Heart left ventricle (tissue), 16 donors: ENCODE measurements at regions not wholly inside any gene's neighbourhood (a gene's known extent, or its start where the extent isn't known, plus 50 kb on each side); places are given as distances from the start of the nearest gene placed in this dataset.
"Not testable (repeated sequence)": the region's sequence is repeated elsewhere in the genome, so short reads cannot be mapped to it uniquely, and the experiment has no call there.

Experiments used
- ATAC-seq, 4 donors: fragments of 200-7000 bp; cut with Tn5 transposase; one replicate each; pipeline ENCODE4 v1.9.1; 2020 to 2022; ENCODE audit warnings: moderate library complexity in 4 of 4, mild to moderate bottlenecking in 3 of 4, moderate number of reproducible peaks in 1 of 4
- DNase-seq, 5 donors: peaks; one replicate each; pipeline ENCODE4 v3.0.0-alpha.2; 2020
- H3K27ac ChIP-seq, 12 donors: fragments of 200-600 bp; sonication (generic) in 4 of 12; one replicate each; pipeline versions ENCODE4 v1.5.0 to v1.8.0; 2016 to 2022; ENCODE audit warnings: mild to moderate bottlenecking in 2 of 12
- H3K27me3 ChIP-seq, 9 donors: fragments of 200-600 bp; sonication (generic) in 2 of 9; one replicate each; pipeline versions ENCODE4 v1.5.1 to v1.8.0; 2016 to 2022; ENCODE audit warnings: mild to moderate bottlenecking in 3 of 9
- H3K36me3 ChIP-seq, 9 donors: fragments of 200-600 bp; sonication (generic) in 2 of 9; one replicate each; pipeline versions ENCODE4 v1.5.0 to v1.8.0; 2018 to 2022; ENCODE audit warnings: mild to moderate bottlenecking in 2 of 9
- H3K4me1 ChIP-seq, 12 donors: fragments of 200-600 bp; sonication (generic) in 4 of 12; one replicate each; pipeline versions ENCODE4 v1.5.0 to v1.8.0; 2016 to 2022; ENCODE audit warnings: mild to moderate bottlenecking in 3 of 12
- H3K4me3 ChIP-seq, 12 donors: fragments of 200-600 bp; sonication (generic) in 4 of 12; one replicate each; pipeline versions ENCODE4 v1.5.0 to v1.8.0; 2017 to 2022; ENCODE audit warnings: mild to moderate bottlenecking in 9 of 12, moderate library complexity in 4 of 12
- H3K9me3 ChIP-seq, 12 donors: fragments of 200-600 bp; sonication (generic) in 4 of 12; one replicate each; pipeline versions ENCODE4 v1.5.0 to v1.8.0; 2016 to 2022; ENCODE audit warnings: mild to moderate bottlenecking in 1 of 12
- CTCF ChIP-seq, 12 donors: fragments of 200-600 bp; sonication (generic) in 4 of 12; IDR thresholded peaks; one replicate each; pipeline versions ENCODE4 v1.5.0 to v1.8.0; 2018 to 2022; ENCODE audit warnings: antibody characterized with exemption in 12 of 12, mild to moderate bottlenecking in 5 of 12
- POLR2A ChIP-seq, 2 donors: fragments of 450-650 bp; IDR thresholded peaks; one replicate each; pipeline ENCODE4 v1.6.1; 2017; ENCODE audit warnings: antibody characterized with exemption in 2 of 2, mild to moderate bottlenecking in 2 of 2, moderate library complexity in 2 of 2
- WGBS, 4 donors: extraction: QIAGEN DNeasy Blood & Tissue Kit in 2 of 4; methylation state at CpG; one replicate each; pipeline versions ENCODE4 v1.1.5 to v1.1.7; 2013 to 2018; 5-methylcytosine and 5-hydroxymethylcytosine counted together
- intact Hi-C, 10 donors: fragments of 100-400 bp; cut with DNase I; formaldehyde crosslinking; loops; one replicate each; pipeline versions ENCODE4 v1.11.1 to v1.14.2; 2022
- donor health status: ischemic (EF 13 %, LVEDD 7.1; RV severe dilation, severe dysfunction).
- donor health status: healthy with polysubstance abuse.
- donor health status: DM: no; HTN: yes; CAD: no.
- donor health status: DM: no; HTN: no; CAD: no.
- donor health status: ischemic (EF 25% LVEDD 6.9; RV normal size, moderate dysfunction).
- donor health status: ischemic (EF 25% LVEDD 5.7; RV mildly dilated, moderate dysfunction).
- donor health status: healthy.
- donor health status: DM: yes; HTN: yes; CAD: no.
- donor health status: ischemic (EF 35%, LVEDD 5.7; RV mildly dilated, moderate dysfunction).
- donor health status: nonischemic (EF 11% LVEDD 7.7; RV severe dilation, severe dysfunction).
- donor health status: DM: yes; HTN: yes; CAD: no.
- donor health status: PGD.
- donor health status: ischemic (EF 29% LVEDD 5.4; RV normal size, mild dysfunction).
- donor health status: nonischemic (EF 23%, LVEDD 6.1; RV moderate dilation, normal function).

DNA sequence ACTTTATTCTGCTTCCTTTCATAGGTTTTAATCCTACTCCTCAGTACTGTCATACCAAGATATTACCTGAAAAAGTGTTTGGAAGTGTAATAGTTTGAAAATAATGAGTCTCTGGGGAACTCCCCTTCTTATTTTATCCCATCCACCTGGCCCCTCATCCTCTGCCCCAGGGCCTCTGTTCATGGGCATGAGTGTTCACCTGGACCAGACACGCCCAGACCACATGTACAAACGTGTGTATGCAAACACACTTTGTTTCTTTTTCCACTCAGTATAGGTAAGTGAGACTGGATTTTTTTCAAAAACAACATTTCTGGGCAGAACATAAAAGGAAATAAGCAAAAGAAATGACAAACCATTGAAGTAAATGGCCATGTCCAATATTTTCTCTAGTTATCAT, 62.1 kb upstream of the THSD7B start:
- intact Hi-C loops: no loop called here
- Histone ChIP-seq H3K27me3 (no peaks in the 10 kb centered on the region), H3K4me3 (no peak overlapping the region), H3K9me3 (peaks cover 0 to 18% (median 0%) of the 10 kb centered on the region in 12 donors), H3K27ac (no peak overlapping the region), H3K4me1 (no peaks in the 10 kb centered on the region), H3K36me3 (no peaks in the 10 kb centered on the region)
- ATAC-seq: no peak
- no peak for DNase-seq
- WGBS, 4 donors: 55 to 69% (median 60%) methylated on average over 2 of the region's 2 CpGs
- TF ChIP-seq POLR2A (IDR thresholded peaks at IDR 0.05): no peak

GRCh38 chr2:136696438-136696837, 68.9 kb upstream of the THSD7B start:
- Histone ChIP-seq H3K4me1 (no peaks in the 10 kb centered on the region), H3K27me3 (no peaks in the 10 kb centered on the region), H3K27ac (no peak overlapping the region), H3K4me3 (no peak overlapping the region), H3K9me3 (peaks cover 0 to 16% (median 0%) of the 10 kb centered on the region in 12 donors), H3K36me3 (no peaks in the 10 kb centered on the region)
- DNase-seq (no peak), ATAC-seq (no peak)
- WGBS, 4 donors: 18 to 47% (median 24%) methylated on average over 2 of the region's 2 CpGs
- intact Hi-C loops: no loop called here
- TF ChIP-seq POLR2A (IDR thresholded peaks at IDR 0.05) (no peak), CTCF (IDR thresholded peaks at IDR 0.05) (no peak)

- Histone ChIP-seq H3K4me1 (no peaks in the 10 kb centered on the region), H3K36me3 (no peaks in the 10 kb centered on the region), H3K9me3 (peaks cover 0 to 1% (median 0%) of the 10 kb centered on the region in 12 donors), H3K4me3 (no peak overlapping the region), H3K27me3 (no peaks in the 10 kb centered on the region), H3K27ac (no peak overlapping the region)
- DNase-seq (no peak), ATAC-seq (no peak)
- no peak for TF ChIP-seq POLR2A (IDR thresholded peaks at IDR 0.05)
- TF ChIP-seq CTCF (IDR thresholded peaks at IDR 0.05): no peak
- 34 to 37% (median 36%) methylated on average over 5 of the region's 5 CpGs for WGBS, 4 donors
- intact Hi-C loops: no loop called here
These were observed 71.4 kb upstream of the THSD7B start for GRCh38 chr2:136693966-136694365.

GRCh38 chr2:136680079-136680478, 85.3 kb upstream of the THSD7B start:
- H3K27ac ChIP-seq, H3K4me3 ChIP-seq, H3K36me3 ChIP-seq, ATAC-seq, H3K4me1 ChIP-seq, H3K27me3 ChIP-seq, DNase-seq: not testable (repeated sequence)
- intact Hi-C loops: loop anchor here in 1 of 10 donors (10.0 kb wide), 1 partner anchor 755 kb away; no protein-coding TSS in a partner anchor
- peaks cover 0 to 17% (median 2%) of the 10 kb centered on the region in 12 donors for H3K9me3 ChIP-seq
- 31 to 37% (median 34%) methylated on average over 1 of the region's 1 CpG for WGBS, 4 donors

GRCh38 chr2:136665736-136666135, 99.6 kb upstream of the THSD7B start:
- Histone ChIP-seq H3K27ac (no peak overlapping the region), H3K4me3 (no peak overlapping the region), H3K36me3 (no peaks in the 10 kb centered on the region), H3K4me1 (no peaks in the 10 kb centered on the region), H3K9me3 (no peaks in the 10 kb centered on the region), H3K27me3 (peaks cover 0 to 2% (median 0%) of the 10 kb centered on the region in 9 donors)
- no peak for ATAC-seq
- TF ChIP-seq CTCF (IDR thresholded peaks at IDR 0.05) (no peak), POLR2A (IDR thresholded peaks at IDR 0.05) (no peak)
- DNase-seq: no peak
- 49 to 55% (median 51%) methylated on average over 3 of the region's 3 CpGs for WGBS, 4 donors
- intact Hi-C loops: loop anchor here in 3 of 10 donors (2.0 to 10.0 kb wide), 3 partner anchors 21 to 241 kb away; no protein-coding TSS in a partner anchor
